Keratinocyte (primary cell): ENCODE measurements at regions not wholly inside any gene's neighbourhood (a gene's known extent, or its start where the extent isn't known, plus 50 kb on each side); places are given as distances from the start of the nearest gene placed in this dataset.
A peak's percentile ranks its signal among the peaks of the same experiment; 100 is the strongest.

Source experiments
- DNase-seq: peaks from one replicate; pipeline ENCODE4 v3.0.0-alpha.2; 2011; ENCODE audit warnings: low read depth, missing footprints, low spot score
- FAIRE-seq: peaks from 2 replicates; lab custom pipeline; 2011; peaks lifted over from hg19 to GRCh38; lab: Jason Lieb, UNC
- H2AFZ ChIP-seq: 2 replicates; pipeline ENCODE4 v1.6.0; 2012; ENCODE audit warnings: low read length, control low read depth, inconsistent platforms; ENCODE audit not compliant: control insufficient read depth
- H3K27ac ChIP-seq: 2 replicates; pipeline ENCODE4 v1.5.1; 2011; ENCODE audit warnings: low read length; ENCODE audit not compliant: control insufficient read depth, insufficient read depth
- H3K27me3 ChIP-seq: 3 replicates; pipeline ENCODE4 v1.6.0; 2011; ENCODE audit warnings: low read length; ENCODE audit not compliant: control insufficient read depth, insufficient read depth; ENCODE audit errors: extremely low read depth
- H3K36me3 ChIP-seq, 2 experiments: 2 replicates in 1 of 2; 3 replicates in 1 of 2; pipeline ENCODE4 v1.5.1; 2011; ENCODE audit warnings: low read length in 2 of 2, mild to moderate bottlenecking in 1 of 2; ENCODE audit not compliant: control insufficient read depth in 2 of 2, insufficient read depth in 2 of 2; ENCODE audit errors: extremely low read depth in 1 of 2
- H3K4me1 ChIP-seq: 3 replicates; pipeline ENCODE4 v1.5.1; 2011; ENCODE audit warnings: low read length; ENCODE audit not compliant: control insufficient read depth, insufficient read depth; ENCODE audit errors: extremely low read depth
- H3K4me2 ChIP-seq: 3 replicates; pipeline ENCODE4 v1.6.0; 2011; ENCODE audit warnings: low read depth, low read length; ENCODE audit not compliant: control insufficient read depth, insufficient read depth; ENCODE audit errors: extremely low read depth
- H3K4me3 ChIP-seq, 3 experiments: fragments of 200-600 bp in 1 of 3; sonication (generic) in 1 of 3; 2 replicates in 2 of 3; 3 replicates in 1 of 3; pipeline ENCODE4 v1.5.1; 2011 to 2016; ENCODE audit warnings: low read length in 3 of 3, mild to moderate bottlenecking in 3 of 3, control low read depth in 2 of 3, inconsistent platforms in 1 of 3, low read depth in 1 of 3, mixed read lengths in 1 of 3, mixed run types in 1 of 3, moderate library complexity in 1 of 3; ENCODE audit not compliant: control insufficient read depth in 2 of 3, insufficient read depth in 2 of 3; ENCODE audit errors: extremely low read depth in 1 of 3
- H3K79me2 ChIP-seq: 2 replicates; pipeline ENCODE4 v1.6.0; 2012; ENCODE audit warnings: low read length; ENCODE audit not compliant: control insufficient read depth, insufficient read depth
- H3K9ac ChIP-seq: 3 replicates; pipeline ENCODE4 v1.6.0; 2011; ENCODE audit warnings: low read length; ENCODE audit not compliant: control insufficient read depth, insufficient read depth; ENCODE audit errors: extremely low read depth
- H3K9me1 ChIP-seq: 3 replicates; pipeline ENCODE4 v1.6.0; 2011; ENCODE audit warnings: low read length; ENCODE audit not compliant: control insufficient read depth, insufficient read depth; ENCODE audit errors: extremely low read depth
- H3K9me3 ChIP-seq: 2 replicates; pipeline ENCODE4 v1.5.1; 2012; ENCODE audit warnings: low read depth, low read length; ENCODE audit not compliant: control insufficient read depth
- H4K20me1 ChIP-seq: 3 replicates; pipeline ENCODE4 v1.6.0; 2011; ENCODE audit warnings: low read length; ENCODE audit not compliant: control insufficient read depth, insufficient read depth; ENCODE audit errors: extremely low read depth
- EZH2 ChIP-seq: IDR thresholded peaks from one replicate; pipeline ENCODE4 v1.6.1; 2012; ENCODE audit warnings: inconsistent platforms, mild to moderate bottlenecking, low read length, moderate library complexity
- dilution Hi-C: fragments of 300-500 bp; cut with MboI; formaldehyde crosslinking; loops from one replicate; pipeline ENCODE4 v1.7.0; 2020; ENCODE audit warnings: low sequenced_read_pairs; ENCODE audit not compliant: extremely low pct_ligation_motif_present
- TF ChIP-seq, protein P1 (sequence below), 3 experiments: IDR thresholded peaks in 1 of 3; conservative IDR thresholded peaks in 1 of 3; optimal IDR thresholded peaks in 1 of 3; 2 replicates in 2 of 3; 3 replicates in 1 of 3; pipeline versions ENCODE3 to v1.5.1; 2011; ENCODE audit warnings: low read length in 3 of 3, mild to moderate bottlenecking in 3 of 3, moderate library complexity in 2 of 3, control low read depth in 1 of 3, inconsistent platforms in 1 of 3; ENCODE audit not compliant: insufficient read depth in 2 of 3; ENCODE audit errors: extremely low read depth in 1 of 3

DNA sequence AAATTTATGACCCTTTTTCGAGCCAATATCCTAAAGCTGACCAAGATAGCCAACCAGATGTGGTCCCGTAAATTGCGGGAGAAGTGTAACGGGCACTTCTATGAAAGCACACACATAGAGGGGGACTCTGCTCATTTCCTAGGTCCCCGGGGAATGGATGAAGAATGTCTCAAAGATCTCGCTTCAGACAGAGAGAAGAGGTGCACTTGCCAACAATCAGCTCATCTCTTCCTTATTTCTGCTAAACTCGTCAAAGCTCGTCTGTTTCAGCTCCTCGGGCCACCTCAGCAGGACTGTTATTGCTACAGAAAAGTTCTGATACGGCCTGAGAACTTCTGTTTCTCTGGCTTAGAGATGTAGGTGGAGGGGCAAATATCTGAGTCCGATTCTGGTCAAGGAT is 71.8 kb downstream of the TM2D3 start:
- no peak for TF ChIP-seq EZH2
- TF ChIP-seq, protein P1, sequence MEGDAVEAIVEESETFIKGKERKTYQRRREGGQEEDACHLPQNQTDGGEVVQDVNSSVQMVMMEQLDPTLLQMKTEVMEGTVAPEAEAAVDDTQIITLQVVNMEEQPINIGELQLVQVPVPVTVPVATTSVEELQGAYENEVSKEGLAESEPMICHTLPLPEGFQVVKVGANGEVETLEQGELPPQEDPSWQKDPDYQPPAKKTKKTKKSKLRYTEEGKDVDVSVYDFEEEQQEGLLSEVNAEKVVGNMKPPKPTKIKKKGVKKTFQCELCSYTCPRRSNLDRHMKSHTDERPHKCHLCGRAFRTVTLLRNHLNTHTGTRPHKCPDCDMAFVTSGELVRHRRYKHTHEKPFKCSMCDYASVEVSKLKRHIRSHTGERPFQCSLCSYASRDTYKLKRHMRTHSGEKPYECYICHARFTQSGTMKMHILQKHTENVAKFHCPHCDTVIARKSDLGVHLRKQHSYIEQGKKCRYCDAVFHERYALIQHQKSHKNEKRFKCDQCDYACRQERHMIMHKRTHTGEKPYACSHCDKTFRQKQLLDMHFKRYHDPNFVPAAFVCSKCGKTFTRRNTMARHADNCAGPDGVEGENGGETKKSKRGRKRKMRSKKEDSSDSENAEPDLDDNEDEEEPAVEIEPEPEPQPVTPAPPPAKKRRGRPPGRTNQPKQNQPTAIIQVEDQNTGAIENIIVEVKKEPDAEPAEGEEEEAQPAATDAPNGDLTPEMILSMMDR (optimal IDR thresholded peaks at IDR 0.05 in 1 of 3, IDR thresholded peaks at IDR 0.05 in 1 of 3, conservative IDR thresholded peaks at IDR 0.05 in 1 of 3; ENCODE audit: extremely low read depth in 1 of 3, insufficient read depth in 2 of 3, low read length in 3 of 3), result no peak
- Histone ChIP-seq H3K4me1 (peaks cover 10% of the 10 kb centered on the region), H4K20me1 (no peaks in the 10 kb centered on the region), H3K36me3 (no peaks in the 10 kb centered on the region), H3K4me3 (no peak overlapping the region), H3K27ac (no peak overlapping the region), H3K9ac (no peak overlapping the region), H3K9me3 (no peaks in the 10 kb centered on the region), H2AFZ (no peak overlapping the region), H3K4me2 (no peak overlapping the region), H3K27me3 (no peaks in the 10 kb centered on the region), H3K79me2 (no peaks in the 10 kb centered on the region), H3K9me1 (no peaks in the 10 kb centered on the region)
- no peak for DNase-seq
- FAIRE-seq, result no peak
- dilution Hi-C loops, result no loop called here

DNA sequence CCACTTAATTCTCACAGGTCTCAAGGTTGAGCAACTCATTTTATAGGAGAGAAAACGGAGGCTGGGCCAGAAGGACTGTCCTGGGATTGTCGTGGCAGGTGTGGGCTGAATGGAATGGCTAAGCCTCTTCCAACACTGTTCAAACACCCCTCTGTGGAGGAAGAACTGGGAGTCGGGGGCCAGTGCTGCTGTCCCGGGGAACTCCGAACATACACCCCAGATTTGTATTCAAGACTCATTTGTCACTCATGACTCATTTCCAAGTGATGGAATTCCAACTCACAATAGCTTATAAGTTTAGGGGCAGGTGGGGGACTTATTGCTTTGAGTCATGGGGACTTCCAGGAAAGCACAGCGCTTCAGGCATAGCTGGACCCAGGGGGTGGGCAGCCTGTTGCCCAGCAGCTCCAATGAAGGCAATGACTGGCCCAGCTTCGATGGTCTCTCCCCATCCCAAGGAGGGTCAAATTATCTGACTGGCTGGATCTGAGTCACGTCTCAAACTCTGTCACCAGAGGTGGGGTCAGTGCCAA is 72.5 kb downstream of the TM2D3 start:
- FAIRE-seq (no peak), DNase-seq (peak; percentile 70)
- Histone ChIP-seq H3K36me3 (no peaks in the 10 kb centered on the region), H3K27me3 (no peaks in the 10 kb centered on the region), H3K27ac (peak overlapping the region; percentile 38), H3K4me3 (no peak overlapping the region), H3K9ac (no peak overlapping the region), H3K79me2 (no peaks in the 10 kb centered on the region), H4K20me1 (no peaks in the 10 kb centered on the region), H3K9me1 (no peaks in the 10 kb centered on the region), H3K9me3 (no peaks in the 10 kb centered on the region), H2AFZ (no peak overlapping the region), H3K4me2 (peak overlapping the region; percentile 43), H3K4me1 (peaks cover 18% of the 10 kb centered on the region)
- TF ChIP-seq, protein P1 (optimal IDR thresholded peaks at IDR 0.05 in 1 of 3, IDR thresholded peaks at IDR 0.05 in 1 of 3, conservative IDR thresholded peaks at IDR 0.05 in 1 of 3; ENCODE audit: extremely low read depth in 1 of 3, insufficient read depth in 2 of 3, low read length in 3 of 3), result no peak
- TF ChIP-seq EZH2, result no peak
- dilution Hi-C loops, result no loop called here
